ENCODE measurements at regions not wholly inside any gene's neighbourhood (a gene's known extent, or its start where the extent isn't known, plus 50 kb on each side); places are given as distances from the start of the nearest gene placed in this dataset.
"Not testable (repeated sequence)": the region's sequence is repeated elsewhere in the genome, so short reads cannot be mapped to it uniquely, and the experiment has no call there.

DNA sequence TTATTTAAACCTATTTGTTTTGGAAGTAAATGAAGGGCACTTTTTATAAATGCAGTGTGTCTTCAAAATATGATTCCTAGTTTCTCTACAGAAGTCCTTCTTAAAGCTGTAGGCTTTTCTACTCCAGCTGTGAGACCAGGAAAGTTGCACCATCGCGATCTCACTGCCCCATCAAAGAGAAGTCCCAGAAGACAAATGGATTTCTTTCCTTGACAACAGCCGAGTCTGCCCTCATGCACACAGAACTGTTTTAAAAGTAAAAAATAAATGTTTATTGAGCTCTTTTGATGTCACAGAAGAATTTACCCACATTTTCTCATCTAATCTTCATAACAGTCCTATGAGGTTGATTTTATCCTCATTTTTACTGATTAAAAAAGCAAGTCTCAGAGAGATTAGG, 324.4 kb upstream of the NT5E start:
- DNase-seq = no peak

DNA sequence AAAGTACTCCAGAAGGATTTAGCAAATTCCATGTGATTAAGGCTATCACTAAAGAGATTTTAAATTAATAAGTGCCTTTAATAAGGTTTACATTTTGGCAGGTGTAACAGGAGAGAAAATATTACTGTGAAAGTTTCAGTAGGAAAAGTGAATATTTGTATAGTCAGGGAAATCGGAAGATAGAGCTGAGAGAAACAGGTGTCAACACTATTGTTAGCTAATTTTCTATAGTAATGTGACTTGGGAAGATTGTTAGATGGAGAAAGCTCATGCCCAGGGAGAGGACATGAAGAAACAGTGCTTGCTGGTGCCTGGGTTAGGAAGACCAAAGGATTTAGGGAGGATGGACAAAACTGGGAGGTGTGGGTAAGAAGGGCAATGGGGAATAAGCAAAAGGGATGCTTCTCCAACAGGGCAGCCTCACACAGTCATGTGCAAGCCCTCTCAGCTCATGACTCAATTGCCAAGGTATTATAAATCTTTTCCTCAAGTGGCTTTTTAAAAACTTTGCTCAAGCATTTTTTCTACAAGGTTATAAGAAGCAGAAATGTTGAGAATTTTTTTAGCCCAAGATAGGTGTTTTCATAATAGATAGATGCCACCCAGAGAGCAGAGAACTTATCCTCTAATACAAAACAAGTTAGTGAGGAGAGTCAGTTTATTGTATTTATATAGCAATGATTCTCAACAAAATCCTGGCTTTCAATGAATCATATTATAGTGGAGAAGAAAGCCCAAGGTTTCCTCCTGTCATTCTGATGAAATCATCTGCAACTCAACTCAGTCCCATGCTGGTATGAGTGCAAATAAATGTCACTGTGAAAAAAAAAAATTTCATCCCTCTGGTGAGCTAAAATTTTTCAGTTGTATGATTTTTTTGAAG, 325.2 kb upstream of the NT5E start:
- DNase-seq = no peak

DNA sequence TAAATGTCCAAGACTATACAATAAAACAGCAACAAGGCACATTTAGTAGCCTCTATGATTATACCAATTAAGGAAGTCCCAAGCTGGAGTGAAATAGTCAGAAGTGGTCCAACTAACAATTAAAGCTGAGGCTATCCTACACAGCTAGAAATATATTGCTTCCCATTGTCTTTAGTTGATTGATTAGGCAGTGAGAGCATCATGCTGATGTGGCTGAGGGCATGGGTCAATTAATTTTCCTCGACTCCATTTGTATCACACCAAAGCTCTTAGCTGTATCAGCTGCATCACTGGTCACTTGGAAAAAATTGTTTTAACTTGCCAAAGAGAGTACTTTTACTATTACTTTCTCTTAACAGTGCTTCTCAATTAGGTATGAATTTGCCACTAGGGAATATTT, 328.7 kb upstream of the NT5E start:
- no peak for DNase-seq

DNA sequence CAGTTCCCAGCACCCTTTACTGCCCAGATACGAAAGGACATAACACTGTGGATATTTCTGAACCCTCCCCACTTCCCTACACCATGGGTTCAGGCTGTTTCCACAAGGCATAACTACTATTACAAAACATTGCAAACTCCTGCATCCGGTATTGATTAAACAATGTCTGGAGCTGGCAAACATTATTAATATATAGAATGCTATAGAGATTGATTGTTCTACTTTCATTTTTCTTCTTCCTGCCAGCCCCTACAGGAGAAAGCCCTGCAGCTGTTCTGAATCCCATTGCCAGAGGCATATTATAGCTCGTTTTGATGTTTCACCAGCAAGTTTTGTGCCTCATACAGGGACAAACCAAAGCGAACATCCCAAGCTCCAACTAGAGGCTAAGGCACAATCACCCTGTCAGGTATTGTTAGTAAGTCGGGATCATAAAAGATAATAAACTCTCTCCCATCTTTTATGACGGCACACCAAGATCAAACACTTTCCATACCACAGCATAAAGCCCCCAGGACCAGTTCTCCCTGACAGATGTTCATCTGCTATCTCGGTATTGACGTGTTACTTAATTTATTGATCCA, 331.1 kb upstream of the NT5E start:
- DNase-seq = no peak

DNA sequence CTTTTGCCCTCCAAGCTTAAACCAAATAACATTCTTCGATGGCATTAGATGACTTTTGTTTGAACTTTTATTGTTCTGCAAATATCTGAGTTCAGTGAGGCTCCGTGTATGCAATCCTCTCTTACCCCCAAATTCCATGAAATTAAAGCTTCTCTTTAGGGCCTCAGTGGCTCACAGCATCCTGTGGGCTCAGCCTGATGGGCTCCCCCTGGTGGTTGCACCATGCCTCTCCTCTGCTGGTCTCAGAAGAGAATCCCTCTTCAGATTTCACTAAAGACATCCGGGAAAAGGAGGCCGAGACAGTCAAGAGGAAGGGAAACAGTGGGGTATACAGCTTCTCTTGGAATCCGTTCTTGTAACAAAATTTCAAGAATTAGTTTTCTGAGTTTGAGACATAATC, 331.6 kb upstream of the NT5E start:
- DNase-seq = no peak

DNA sequence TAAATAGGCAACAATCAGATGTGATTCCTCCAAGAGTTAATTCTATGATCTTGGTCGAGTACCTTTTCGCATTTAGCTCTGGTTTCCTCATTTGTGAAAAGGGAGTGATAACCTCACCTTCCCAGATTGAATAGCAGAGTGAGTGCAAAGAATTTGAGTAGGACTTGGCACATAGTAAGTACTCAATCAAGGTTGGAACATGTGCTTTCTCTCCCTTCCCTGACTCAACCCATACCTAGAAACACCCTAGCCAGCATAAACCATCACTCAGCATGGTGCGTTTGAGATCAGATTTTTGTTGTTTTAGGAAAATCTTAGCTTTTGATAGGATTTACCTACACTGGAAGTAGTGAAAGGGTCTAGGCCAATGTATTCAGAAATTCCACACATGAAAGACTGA, 333.4 kb upstream of the NT5E start:
- DNase-seq = no peak

DNA sequence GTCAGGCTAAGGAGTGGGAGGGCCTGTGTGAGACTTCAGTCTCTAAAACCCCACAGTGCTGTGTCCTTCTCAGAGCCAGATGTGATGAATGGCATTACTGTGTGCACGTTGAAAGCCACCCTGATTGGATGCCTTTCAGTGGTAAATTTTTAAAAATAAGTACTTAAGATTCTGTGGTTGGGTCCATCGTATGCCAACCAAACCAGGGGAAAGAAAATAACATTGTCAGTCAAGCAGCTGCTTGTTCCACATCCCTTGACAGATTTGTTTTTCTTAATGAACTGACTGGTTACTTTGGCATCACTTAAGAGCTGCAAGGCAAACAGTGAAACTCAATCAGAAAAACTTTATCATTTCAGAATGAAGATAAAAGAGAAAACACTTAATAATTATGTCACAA, 334.0 kb upstream of the NT5E start:
- DNase-seq = no peak

DNA sequence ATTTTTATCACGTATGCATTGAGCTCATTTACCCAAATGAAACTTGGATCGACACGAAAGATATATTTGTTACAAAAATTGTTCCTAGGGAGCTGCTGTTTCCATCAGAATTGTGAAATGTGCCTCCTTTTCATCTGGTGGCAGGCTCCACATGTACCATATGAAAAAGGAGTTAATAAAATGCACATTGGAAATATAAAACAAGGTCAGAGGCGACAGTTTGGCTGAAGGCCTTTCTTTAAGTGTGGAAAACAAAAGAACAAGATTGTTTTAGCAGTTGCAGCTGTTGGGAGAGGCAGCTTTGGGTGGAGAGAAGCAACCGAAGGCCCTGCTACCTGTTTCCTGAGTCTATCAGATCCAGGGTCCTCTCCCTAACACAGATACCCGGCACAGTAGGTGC, 334.5 kb upstream of the NT5E start:
- no peak for DNase-seq

DNA sequence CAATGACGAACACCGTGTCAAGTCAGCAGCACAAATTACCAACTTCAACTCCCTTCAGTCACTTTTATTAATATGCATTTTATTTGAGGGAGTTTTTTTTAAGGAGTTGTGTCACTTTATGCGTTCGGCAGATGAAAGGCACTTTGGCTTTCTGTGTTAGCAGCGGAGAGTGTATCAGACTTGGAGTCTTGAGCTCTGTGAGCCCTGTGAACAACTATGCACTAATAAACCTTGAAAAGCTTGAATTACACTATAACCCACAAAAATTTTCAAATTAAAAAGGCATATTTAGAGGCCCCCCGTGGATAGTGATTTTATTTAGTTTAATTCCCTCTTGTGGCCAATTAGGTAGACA, 335.3 kb upstream of the NT5E start:
- no peak for DNase-seq

DNA sequence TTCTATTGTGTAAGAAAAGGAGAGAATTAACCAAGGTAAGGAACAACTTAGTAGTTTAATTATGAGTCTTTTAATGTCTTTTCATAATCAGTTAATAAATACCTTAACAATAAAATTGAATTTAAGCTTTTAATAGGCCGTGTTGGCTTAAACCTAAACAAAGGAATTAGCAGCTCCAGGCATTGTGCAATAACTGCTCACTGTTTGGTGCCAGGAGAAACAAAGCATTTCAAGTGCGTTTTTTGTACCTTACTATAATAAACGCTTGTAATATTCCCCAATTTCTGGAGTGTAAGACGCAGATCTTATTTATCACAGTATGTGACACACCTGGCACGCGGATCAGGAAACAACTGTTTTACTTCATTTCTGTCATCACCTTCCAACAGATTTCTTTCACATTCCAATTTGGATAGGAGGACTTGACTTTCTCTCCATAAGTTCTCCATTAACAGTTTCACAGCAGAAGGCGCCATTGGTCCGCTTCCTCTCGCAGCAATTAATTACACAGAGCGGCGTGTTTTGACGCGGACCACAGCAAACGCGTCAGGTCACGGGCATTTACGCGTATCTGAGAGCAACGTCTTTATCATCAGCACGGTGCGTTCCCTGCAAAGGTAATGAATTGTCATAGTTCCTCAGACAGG, 335.8 kb upstream of the NT5E start:
- no peak for DNase-seq

DNA sequence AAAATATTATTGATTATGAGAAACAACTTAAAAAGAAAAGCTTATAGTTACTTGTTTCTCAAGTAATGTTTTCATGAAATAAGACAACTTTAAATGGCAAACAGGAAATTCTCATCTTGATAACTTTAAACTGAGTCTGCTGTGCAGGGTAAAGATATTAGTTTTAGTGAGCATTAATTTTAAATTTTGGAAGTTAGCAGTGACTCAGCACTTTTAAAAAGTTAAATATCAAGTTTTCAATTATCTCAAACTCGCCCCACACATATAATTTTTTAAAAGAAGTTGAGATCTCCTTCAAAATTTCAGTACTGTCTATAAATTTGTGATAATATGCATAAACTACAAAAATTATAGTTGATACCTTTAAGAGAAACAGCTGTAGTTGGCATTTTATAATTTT, 337.3 kb upstream of the NT5E start:
- no peak for DNase-seq

DNA sequence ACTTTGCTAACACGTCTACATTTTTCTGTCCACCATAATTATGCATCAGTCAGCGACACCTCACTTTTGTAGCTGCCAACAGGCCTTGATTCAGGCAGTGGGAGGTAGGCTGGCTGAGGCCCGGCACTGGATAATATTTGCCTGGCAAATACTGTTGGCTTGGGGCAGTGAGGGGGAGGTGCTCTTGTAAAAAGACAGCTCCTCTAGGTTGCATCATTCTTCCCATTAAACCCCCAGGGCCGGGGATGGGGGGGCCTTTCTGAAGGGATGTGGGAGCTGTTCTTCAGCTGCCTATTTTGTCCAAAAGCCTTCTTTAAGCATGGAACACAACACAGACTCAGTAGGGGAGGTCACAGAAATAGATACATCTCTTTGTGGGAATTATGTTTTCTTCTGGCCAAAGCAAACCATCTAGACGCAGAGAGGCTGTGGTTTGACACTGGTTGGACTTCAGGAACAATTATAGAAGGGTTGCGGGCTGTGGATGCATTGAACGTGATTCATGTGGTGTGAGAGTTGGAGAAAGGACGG, 338.3 kb upstream of the NT5E start:
- no peak for DNase-seq

DNA sequence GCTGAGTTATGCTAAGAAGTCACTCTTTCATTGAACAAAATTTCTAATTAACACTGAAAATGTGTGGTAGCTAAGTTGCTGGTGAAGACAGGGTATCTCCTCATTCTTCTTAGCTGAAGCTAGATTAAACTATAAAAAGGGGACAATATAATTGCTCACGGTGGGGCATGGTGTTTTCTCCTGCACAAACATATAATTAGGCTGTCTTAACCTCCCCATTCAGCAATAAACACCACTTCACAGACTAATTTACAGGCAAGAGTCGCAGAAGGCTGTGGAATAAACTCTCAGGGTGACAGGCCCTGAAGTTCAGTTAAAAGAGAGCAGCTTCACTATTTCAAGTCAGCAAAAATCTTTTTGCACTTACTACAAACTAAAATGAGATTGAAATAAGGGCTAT, 338.9 kb upstream of the NT5E start:
- DNase-seq = no peak

DNA sequence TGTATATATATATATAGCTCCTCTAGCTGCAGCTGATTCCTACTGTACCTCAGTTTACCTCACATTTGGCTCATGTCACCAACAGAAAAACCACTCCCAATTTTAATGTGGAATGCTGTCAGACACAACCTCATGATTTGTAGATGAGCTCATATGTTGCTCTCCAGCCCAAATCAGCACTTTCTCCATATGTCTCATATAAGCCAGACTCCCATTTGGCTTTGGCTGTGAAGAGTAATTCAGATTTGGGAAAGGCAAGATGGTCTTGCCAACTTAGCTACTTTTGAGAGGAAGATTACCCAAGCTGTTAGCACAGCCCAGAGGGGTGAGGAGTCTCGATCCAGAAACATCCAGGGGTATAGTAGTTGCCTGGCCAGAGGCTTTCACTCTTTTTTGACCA, 342.2 kb upstream of the NT5E start:
- no peak for DNase-seq

DNA sequence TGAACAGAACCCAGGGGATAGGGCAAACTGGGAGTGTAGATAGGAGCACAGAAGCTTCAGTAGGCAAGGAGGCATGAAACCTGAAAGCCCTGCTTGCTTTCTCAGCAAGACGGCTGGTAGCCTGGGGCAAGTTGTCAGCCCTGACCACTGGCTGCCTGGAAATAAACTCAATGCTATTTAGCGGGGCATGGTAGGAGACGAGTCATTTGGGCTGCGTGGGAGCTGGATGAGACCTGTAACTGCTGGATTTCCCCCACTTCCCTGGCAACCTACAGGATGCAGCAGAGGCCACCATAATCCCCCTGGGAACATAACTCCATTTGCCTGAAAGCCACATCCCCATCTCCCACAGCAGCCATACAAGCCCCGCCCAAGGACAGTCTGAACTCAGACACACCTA, 332.6 kb upstream of the TBX18 start:
- DNase-seq = no peak

DNA sequence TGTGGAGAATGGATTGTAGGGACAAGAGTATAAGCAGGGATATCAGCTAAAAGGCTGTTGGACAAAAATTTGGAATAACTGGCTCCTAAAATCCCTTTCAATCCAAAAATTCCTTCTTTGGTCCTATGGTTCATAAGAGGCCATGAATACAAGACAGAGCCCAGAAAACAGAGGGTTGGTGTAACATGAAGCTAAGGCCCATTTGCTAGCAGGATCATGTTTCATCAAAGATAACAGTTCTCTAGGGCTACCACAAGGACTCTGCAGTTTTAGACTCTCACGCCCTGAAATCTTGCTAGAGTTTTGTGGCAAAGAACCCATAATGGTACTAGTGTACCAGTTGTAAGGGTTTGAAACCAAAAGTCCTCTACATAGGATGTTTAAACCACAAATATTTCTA, 327.8 kb upstream of the TBX18 start:
- DNase-seq = no peak

DNA sequence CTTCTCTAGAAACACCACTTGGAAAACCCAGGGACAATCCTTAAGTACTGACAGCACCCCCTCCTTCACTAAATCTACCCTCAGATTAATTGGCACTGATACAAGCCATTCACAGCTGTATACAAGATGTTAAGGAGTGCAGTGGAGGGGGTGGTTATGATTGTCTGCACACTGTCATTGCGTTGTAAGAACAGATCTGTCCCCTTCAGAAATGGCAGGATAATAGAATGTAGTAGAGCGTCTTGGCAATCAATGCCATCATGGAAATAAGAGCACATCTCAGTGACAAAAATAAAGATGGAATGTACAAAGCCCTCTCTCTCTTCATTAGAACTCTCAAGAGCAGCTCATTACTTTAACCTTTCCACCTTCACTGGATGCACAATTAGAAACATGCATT, 324.9 kb upstream of the TBX18 start:
- DNase-seq = no peak

DNA sequence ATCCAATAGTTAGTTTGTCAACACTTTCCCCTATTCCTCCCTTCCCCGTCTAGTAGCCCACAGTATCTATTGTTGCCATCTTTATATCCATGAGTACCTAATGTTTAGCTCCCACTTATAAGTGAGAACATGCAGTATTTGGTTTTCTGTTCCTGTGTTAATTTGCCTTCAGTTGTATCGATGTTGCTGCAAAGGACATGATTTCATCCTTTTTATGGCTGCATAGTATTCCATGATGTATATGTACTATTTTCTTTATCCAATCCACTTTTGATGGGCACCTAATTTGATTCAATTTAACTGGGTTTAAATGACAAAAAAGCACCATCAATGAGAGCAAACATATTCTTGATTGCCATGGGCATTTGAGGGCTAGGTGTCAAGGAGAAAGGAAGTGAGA, 321.5 kb upstream of the TBX18 start:
- no peak for DNase-seq

DNA sequence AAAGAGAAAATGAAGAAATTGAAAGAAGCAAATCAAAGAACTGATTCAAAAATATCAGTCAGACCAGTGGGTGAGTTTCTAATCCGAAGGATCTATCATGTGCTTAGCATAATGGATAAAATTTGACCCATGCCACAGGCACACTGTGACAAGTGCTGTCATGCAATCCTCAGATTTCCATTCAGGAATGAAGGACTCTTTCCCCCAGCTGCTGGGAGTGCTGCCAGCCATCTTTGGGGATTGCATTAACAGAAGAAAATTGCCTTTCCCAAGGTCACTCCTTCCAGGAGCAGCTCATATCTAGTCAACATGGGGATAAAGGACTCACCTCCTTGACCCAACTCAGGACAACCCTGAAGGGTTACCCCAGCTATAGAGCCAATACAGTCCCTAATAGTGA, 316.7 kb upstream of the TBX18 start:
- DNase-seq = no peak

DNA sequence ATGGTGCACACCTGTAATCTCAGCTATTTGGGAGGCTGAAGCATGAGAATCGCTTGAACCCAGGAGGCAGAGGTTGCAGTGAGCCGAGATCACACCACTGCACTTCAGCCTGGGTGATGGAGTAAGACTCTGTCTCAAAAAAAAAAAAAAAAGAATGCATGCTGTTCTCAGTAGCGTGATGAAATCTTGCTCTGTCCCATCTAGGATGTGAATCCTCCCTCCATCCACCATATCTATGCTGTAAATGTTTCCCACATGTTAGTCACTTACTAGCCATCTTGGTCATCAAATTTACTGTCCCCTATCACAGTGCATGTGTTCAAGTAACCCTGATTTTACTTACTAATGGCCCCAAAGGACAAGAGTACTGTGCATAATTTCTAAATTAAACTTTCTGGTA, 315.4 kb upstream of the TBX18 start:
- DNase-seq = no peak

DNA sequence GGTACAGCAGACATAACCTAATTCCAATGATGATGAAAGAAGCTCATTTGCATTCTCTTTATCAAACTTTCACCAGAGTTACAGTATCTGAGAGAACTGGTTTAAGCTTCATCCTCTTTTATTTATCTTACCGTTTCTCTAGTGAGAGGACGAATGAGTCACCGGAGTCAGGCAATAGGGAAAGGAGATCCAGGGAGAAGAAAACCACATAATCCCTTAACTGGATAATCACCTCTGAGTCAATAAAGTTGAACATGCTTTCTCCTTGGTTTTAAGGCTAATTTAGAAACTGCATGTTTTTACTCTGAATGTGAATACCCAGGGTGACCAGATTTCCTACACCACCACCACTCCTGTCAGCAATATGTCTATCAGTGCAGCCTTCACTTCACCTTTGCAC, 313.7 kb upstream of the TBX18 start:
- DNase-seq = no peak

DNA sequence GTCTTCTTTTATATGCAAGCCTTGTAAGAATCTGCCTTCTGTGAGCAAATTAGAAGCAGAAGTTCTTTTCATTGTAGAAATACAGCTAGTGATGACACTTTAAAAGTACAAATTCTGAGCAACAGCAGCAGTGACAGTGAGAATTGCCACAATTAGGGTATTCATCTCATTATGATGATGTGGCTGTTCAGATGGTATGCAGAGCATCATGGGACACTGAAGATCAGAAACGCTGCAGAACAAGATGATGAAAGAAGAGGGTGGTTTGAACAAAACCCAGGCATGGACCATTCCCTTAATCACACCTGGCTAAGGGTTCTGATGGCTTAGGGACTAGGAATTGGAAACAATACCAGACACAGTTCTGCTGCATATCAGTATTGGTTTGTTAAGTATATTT, 312.7 kb upstream of the TBX18 start:
- DNase-seq = no peak

DNA sequence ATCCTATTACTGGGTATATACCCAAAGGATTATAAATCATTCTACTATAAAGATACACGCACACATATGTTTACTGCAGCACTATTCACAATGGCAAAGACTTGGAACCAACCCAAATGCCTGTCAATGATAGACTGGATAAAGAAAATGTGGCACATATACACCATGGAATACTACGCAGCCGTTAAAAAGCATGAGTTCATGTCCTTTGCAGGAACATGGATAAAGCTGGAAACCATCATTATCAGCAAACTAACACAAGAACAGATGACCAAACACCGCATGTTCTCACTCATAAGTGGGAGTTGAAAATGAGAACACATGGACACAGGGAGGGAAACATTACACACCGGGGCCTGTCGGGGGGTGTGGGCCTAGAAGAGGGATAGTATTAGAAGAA, 307.4 kb upstream of the TBX18 start:
- not testable (repeated sequence) for DNase-seq

DNA sequence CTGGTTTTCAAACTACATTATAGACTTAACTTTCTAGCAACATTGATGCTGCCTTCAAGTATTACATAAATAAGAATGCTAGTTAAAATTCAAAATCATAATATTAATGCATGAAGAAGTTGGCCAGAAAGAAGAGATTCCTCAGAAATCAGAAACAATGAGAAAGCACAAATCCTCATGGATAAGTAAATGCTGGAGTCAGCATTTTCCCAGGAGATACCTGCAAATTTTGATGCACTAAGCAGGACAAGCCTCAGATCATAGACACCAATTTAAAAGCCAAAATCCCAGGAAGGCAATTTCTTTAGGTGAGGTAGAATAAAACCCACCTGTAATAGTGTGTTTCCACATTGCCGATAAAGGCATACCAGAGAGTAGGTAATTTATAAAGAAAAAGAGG, 305.2 kb upstream of the TBX18 start:
- no peak for DNase-seq

All from bone marrow (tissue), 2 donors.